Body of pancreas (tissue), 4 donors: ENCODE measurements at regions not wholly inside any gene's neighbourhood (a gene's known extent, or its start where the extent isn't known, plus 50 kb on each side); places are given as distances from the start of the nearest gene placed in this dataset.

ENCODE experiments used
- POLR2A ChIP-seq, 3 donors: fragments of 450-650 bp; IDR thresholded peaks; one replicate each; pipeline ENCODE4 v1.6.1; 2016; ENCODE audit warnings: antibody characterized with exemption in 3 of 3, mild to moderate bottlenecking in 2 of 3
- TF ChIP-seq, protein P1 (sequence below), 7 experiments: fragments of 450-650 bp in 4 of 7; fragments of 200-600 bp in 3 of 7; sonication (generic) in 3 of 7; IDR thresholded peaks; one replicate each; pipeline ENCODE4 v1.5.1; 2016 to 2019; ENCODE audit warnings: antibody characterized with exemption in 7 of 7

DNA sequence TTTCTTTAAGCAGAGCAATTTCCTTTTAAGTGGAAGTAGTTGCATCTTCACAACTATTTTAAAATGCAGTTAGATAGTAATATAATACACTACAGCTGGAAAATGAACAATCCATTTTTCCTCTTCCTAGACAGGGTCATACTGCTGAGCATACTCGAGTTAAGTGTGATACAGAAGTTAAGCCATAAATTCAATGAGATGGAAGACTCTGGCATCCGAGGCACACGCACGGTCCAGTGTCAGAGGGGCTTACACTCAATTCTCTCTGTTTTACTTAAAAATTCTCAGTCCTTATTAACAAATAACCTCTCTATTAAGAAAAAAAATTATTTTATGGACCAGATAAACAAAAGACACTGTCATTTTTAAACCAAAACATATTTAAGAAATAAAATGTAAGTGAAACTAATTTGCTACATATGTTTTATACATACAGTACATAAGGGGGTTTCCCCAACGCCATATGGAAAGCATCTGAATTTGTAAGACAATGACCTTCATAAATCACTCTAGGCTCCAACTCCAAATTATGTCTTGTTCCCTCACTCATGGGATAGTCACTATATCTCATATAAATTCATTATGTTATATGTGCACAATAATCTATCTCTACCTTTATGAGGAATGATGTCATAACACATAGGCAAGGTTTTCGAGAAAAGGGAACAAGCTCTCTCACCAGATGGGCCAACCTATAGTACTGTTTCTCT, 315.3 kb downstream of the PAPSS1 start:
- TF ChIP-seq, protein P1, sequence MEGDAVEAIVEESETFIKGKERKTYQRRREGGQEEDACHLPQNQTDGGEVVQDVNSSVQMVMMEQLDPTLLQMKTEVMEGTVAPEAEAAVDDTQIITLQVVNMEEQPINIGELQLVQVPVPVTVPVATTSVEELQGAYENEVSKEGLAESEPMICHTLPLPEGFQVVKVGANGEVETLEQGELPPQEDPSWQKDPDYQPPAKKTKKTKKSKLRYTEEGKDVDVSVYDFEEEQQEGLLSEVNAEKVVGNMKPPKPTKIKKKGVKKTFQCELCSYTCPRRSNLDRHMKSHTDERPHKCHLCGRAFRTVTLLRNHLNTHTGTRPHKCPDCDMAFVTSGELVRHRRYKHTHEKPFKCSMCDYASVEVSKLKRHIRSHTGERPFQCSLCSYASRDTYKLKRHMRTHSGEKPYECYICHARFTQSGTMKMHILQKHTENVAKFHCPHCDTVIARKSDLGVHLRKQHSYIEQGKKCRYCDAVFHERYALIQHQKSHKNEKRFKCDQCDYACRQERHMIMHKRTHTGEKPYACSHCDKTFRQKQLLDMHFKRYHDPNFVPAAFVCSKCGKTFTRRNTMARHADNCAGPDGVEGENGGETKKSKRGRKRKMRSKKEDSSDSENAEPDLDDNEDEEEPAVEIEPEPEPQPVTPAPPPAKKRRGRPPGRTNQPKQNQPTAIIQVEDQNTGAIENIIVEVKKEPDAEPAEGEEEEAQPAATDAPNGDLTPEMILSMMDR (IDR thresholded peaks at IDR 0.05) = no peak
- no peak for TF ChIP-seq POLR2A (IDR thresholded peaks at IDR 0.05)
